K562 (cell line): ENCODE measurements at regions not wholly inside any gene's neighbourhood (a gene's known extent, or its start where the extent isn't known, plus 50 kb on each side); places are given as distances from the start of the nearest gene placed in this dataset.

Source experiments
- ATAC-seq: fragments of 200-7000 bp; cut with Tn5 transposase; 3 replicates; pipeline ENCODE4 v1.9.1; 2020; ENCODE audit warnings: moderate library complexity
- BruUV-seq: library from RNA; stranded (reverse); fragments of 400-500 nt; replicated peaks from 2 replicates; lab custom pipeline; 2021; lab: Mats Ljungman, UMichigan
- CTCF ChIA-PET: fragments of 300-600 bp; formaldehyde crosslinking; extraction: SDS; loops from one replicate; lab custom pipeline; 2021; ENCODE audit warnings: low intra/inter-chr PET ratio; lab: Yijun Ruan, JAX
- POLR2A ChIA-PET: fragments of 300-600, 350-650 bp; sonication (Branson Sonifier 250); formaldehyde crosslinking; extraction: SDS; loops from one replicate; lab custom pipeline; 2021; ENCODE audit warnings: antibody characterized with exemption, inconsistent platforms; lab: Yijun Ruan, JAX
- DNase-seq, 4 experiments: peaks; one replicate each; pipeline versions ENCODE4 v3.0.0 to v3.0.0-alpha.2; 2011 to 2018; ENCODE audit warnings: low spot score in 3 of 4, mixed read lengths in 3 of 4; ENCODE audit errors: extremely low read depth in 1 of 4
- FAIRE-seq: peaks from 2 replicates; lab custom pipeline; 2011; peaks lifted over from hg19 to GRCh38; lab: Jason Lieb, UNC
- H2AFZ ChIP-seq: 2 replicates; pipeline ENCODE4 v1.6.0; 2011; ENCODE audit warnings: low read depth, low read length, control low read depth, inconsistent platforms
- H3K27ac ChIP-seq: fragments of 200-600 bp; 3 replicates; pipeline ENCODE4 v1.8.0; 2011; ENCODE audit warnings: low read depth, mild to moderate bottlenecking, control low read depth, inconsistent platforms, low read length, moderate library complexity, mixed read lengths; ENCODE audit errors: extremely low read depth
- H3K27me3 ChIP-seq, 2 experiments: fragments of 300-600 bp in 1 of 2; 2 replicates in 1 of 2; 3 replicates in 1 of 2; pipeline versions ENCODE4 v1.6.0 to v1.8.0; 2011; ENCODE audit warnings: inconsistent platforms in 2 of 2, low read length in 2 of 2, mild to moderate bottlenecking in 1 of 2, mixed read lengths in 1 of 2, moderate library complexity in 1 of 2; ENCODE audit not compliant: control insufficient read depth in 2 of 2, insufficient read depth in 2 of 2
- H3K36me3 ChIP-seq: fragments of 300-600 bp; 3 replicates; pipeline ENCODE4 v1.8.0; 2011; ENCODE audit warnings: mild to moderate bottlenecking, low read length, inconsistent platforms; ENCODE audit not compliant: control insufficient read depth, insufficient read depth
- H3K4me1 ChIP-seq, 2 experiments: fragments of 200-600 bp in 1 of 2; replicated peaks in 1 of 2; 2 replicates in 1 of 2; 3 replicates in 1 of 2; pipeline versions ENCODE4 v1.5.1 to v1.8.0; 2011; ENCODE audit warnings: inconsistent platforms in 2 of 2, low read length in 2 of 2, mild to moderate bottlenecking in 1 of 2, mixed read lengths in 1 of 2, moderate library complexity in 1 of 2; ENCODE audit not compliant: control insufficient read depth in 2 of 2, insufficient read depth in 2 of 2
- H3K4me2 ChIP-seq: 2 replicates; pipeline ENCODE4 v1.6.1; 2011; ENCODE audit warnings: low read length, control low read depth, inconsistent platforms, mixed read lengths; ENCODE audit not compliant: insufficient read depth
- H3K4me3 ChIP-seq: fragments of 200-600 bp; sonication (generic), shearing (Covaris generic); 2 replicates; pipeline ENCODE4 v1.5.1; 2016; ENCODE audit warnings: control low read depth, inconsistent platforms
- H3K79me2 ChIP-seq: fragments of 200-600 bp; 3 replicates; pipeline ENCODE4 v1.8.0; 2011; ENCODE audit warnings: low read length, inconsistent platforms; ENCODE audit not compliant: control insufficient read depth, insufficient read depth
- H3K9ac ChIP-seq, 2 experiments: 2 replicates each; pipeline versions ENCODE4 v1.6.0 to v1.6.1; 2011; ENCODE audit warnings: low read depth in 2 of 2, low read length in 2 of 2, control low read depth in 1 of 2, inconsistent platforms in 1 of 2, mild to moderate bottlenecking in 1 of 2, mixed read lengths in 1 of 2; ENCODE audit not compliant: insufficient read depth in 1 of 2
- H3K9me1 ChIP-seq: one replicate; pipeline ENCODE4 v1.6.0; 2011; ENCODE audit warnings: inconsistent platforms, mild to moderate bottlenecking, low read length, moderate library complexity; ENCODE audit not compliant: control insufficient read depth, insufficient read depth
- H3K9me3 ChIP-seq: replicated peaks from 2 replicates; pipeline ENCODE4 v1.5.1; 2011; ENCODE audit warnings: low read depth, low read length, inconsistent platforms; ENCODE audit not compliant: control insufficient read depth, insufficient read depth
- H4K20me1 ChIP-seq: replicated peaks from 2 replicates; pipeline ENCODE4 v1.6.1; 2011; ENCODE audit warnings: low read length, inconsistent platforms, mixed read lengths; ENCODE audit not compliant: control insufficient read depth, insufficient read depth
- BMI1 ChIP-seq: fragments of 150-350 bp; IDR thresholded peaks from 2 replicates; pipeline ENCODE4 v1.6.1; 2014; ENCODE audit warnings: low read length
- HDAC6 ChIP-seq: IDR thresholded peaks from 2 replicates; pipeline ENCODE4 v1.6.1; 2012; ENCODE audit warnings: low read depth, mild to moderate bottlenecking, control low read depth, inconsistent platforms, low read length, moderate library complexity
- PTBP1 ChIP-seq: fragments of 200-400 bp; formaldehyde crosslinking; IDR thresholded peaks from 2 replicates; pipeline ENCODE4 v1.6.1; 2017; ENCODE audit warnings: low read depth, low read length
- TBP ChIP-seq: optimal IDR thresholded peaks from 2 replicates; pipeline ENCODE3; 2011; ENCODE audit warnings: low read depth, low read length, improper control_type of control experiment
- ZNF140 ChIP-seq: fragments of 250-450 bp; sonication (Bioruptor Pico); IDR thresholded peaks from 2 replicates; pipeline ENCODE4 v1.8.0; 2021; ENCODE audit warnings: moderate library complexity, mild to moderate bottlenecking, inconsistent platforms
- ZNF146 ChIP-seq: IDR thresholded peaks from one replicate; pipeline ENCODE4 v1.6.1; 2018; ENCODE audit warnings: missing compliant biosample characterization; ENCODE audit not compliant: unreplicated experiment
- ZNF347 ChIP-seq: fragments of 450-650 bp; formaldehyde crosslinking; IDR thresholded peaks from 2 replicates; pipeline ENCODE4 v1.4.0; 2020; ENCODE audit warnings: low read depth, mild to moderate bottlenecking, moderate library complexity
- WGBS: fragments of 100-300 bp; shearing (Covaris generic); methylation state at CpG from one replicate; pipeline ENCODE4 v1.1.6; 2016; ENCODE audit warnings: low coverage, mixed read lengths; ENCODE audit not compliant: insufficient coverage; ENCODE audit errors: missing lambda C conversion rate; 5-methylcytosine and 5-hydroxymethylcytosine counted together
- in situ Hi-C: fragments of 300-500 bp; cut with MboI; formaldehyde crosslinking; loops from 4 replicates; pipeline ENCODE4 v1.15.0; 2018; ENCODE audit warnings: inconsistent platforms, mixed read lengths
- intact Hi-C: fragments of 100-400 bp; cut with micrococcal nuclease; formaldehyde crosslinking; loops from 2 replicates; pipeline ENCODE4 v1.14.2; 2022
- TF ChIP-seq, protein P1 (sequence below): fragments of 450-650 bp; IDR thresholded peaks from 2 replicates; pipeline ENCODE4 v1.6.1; 2016; ENCODE audit warnings: antibody characterized with exemption
- TF ChIP-seq, protein P2 (sequence below), 2 experiments: fragments of 450-650 bp; conservative IDR thresholded peaks; 2 replicates each; pipeline ENCODE4 v1.6.1; 2017; ENCODE audit warnings: mild to moderate bottlenecking in 2 of 2, moderate library complexity in 2 of 2
- TF ChIP-seq, protein P3 (sequence below): fragments of 450-650 bp; formaldehyde crosslinking; IDR thresholded peaks from 2 replicates; pipeline ENCODE4 v1.4.0; 2020; ENCODE audit warnings: mild to moderate bottlenecking, moderate library complexity
- TF ChIP-seq, protein P4 (sequence below): fragments of 450-650 bp; IDR thresholded peaks from 2 replicates; pipeline ENCODE4 v1.6.1; 2016; ENCODE audit warnings: mild to moderate bottlenecking
- TF ChIP-seq, protein P5 (sequence below): fragments of 450-650 bp; IDR thresholded peaks from 2 replicates; pipeline ENCODE4 v1.6.1; 2017; ENCODE audit warnings: antibody characterized with exemption, mild to moderate bottlenecking

DNA sequence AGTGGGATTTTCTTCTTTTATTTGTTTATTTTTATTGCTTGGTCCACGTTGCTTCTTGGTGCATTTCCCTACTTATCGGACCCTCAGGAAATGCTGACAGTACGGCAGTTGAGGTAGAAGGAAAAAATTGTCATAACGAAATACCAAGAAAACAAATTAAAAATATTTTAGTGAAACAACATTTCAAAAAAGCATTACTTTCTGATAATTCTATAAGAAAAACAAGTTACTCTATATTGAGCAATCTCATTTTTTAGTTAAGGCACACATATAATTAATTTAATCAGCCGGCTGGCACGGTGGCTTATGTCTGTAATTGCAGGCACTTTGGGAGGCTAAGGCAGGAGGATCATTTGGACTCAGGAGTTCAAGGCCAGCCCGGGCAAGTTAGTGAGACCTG lies 102.1 kb downstream of the SH3YL1 start:
- intact Hi-C loops, result no loop called here
- no peaks in the 10 kb centered on the region for H3K36me3 ChIP-seq
- H3K4me1 ChIP-seq, result no peaks in the 10 kb centered on the region
- H3K4me2 ChIP-seq, result no peak overlapping the region
- FAIRE-seq, result no peak
- no peak overlapping the region for H2AFZ ChIP-seq
- no TSS peak for BruUV-seq
- DNase-seq, result no peak
- ATAC-seq, result no peak
- no peaks in the 10 kb centered on the region for H3K79me2 ChIP-seq
- H3K9me3 ChIP-seq, result no peaks in the 10 kb centered on the region
- no peak overlapping the region for H3K9ac ChIP-seq
- H4K20me1 ChIP-seq, result no peaks in the 10 kb centered on the region
- in situ Hi-C loops, result no loop called here
- no peaks in the 10 kb centered on the region for H3K9me1 ChIP-seq
- H3K27ac ChIP-seq, result no peak overlapping the region
- WGBS, result 0% methylated on average over 7 of the region's 7 CpGs
- CTCF ChIA-PET, result no interaction called here
- POLR2A ChIA-PET, result no interaction called here
- H3K4me3 ChIP-seq, result no peak overlapping the region
- 0 out of 5 replicates have a peak, but pooled peaks cover 0 to 4% of the 10 kb centered on the region in 2 experiments for H3K27me3 ChIP-seq
- TF ChIP-seq, protein P1, sequence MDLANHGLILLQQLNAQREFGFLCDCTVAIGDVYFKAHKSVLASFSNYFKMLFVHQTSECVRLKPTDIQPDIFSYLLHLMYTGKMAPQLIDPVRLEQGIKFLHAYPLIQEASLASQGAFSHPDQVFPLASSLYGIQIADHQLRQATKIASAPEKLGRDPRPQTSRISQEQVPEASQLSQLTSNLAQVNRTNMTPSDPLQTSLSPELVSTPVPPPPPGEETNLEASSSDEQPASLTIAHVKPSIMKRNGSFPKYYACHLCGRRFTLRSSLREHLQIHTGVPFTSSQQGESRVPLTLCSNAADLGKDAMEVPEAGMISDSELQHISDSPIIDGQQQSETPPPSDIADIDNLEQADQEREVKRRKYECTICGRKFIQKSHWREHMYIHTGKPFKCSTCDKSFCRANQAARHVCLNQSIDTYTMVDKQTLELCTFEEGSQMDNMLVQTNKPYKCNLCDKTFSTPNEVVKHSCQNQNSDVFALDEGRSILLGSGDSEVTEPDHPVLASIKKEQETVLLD, result no peak
- TF ChIP-seq, protein P2, sequence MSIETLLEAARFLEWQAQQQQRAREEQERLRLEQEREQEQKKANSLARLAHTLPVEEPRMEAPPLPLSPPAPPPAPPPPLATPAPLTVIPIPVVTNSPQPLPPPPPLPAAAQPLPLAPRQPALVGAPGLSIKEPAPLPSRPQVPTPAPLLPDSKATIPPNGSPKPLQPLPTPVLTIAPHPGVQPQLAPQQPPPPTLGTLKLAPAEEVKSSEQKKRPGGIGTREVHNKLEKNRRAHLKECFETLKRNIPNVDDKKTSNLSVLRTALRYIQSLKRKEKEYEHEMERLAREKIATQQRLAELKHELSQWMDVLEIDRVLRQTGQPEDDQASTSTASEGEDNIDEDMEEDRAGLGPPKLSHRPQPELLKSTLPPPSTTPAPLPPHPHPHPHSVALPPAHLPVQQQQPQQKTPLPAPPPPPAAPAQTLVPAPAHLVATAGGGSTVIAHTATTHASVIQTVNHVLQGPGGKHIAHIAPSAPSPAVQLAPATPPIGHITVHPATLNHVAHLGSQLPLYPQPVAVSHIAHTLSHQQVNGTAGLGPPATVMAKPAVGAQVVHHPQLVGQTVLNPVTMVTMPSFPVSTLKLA (conservative IDR thresholded peaks at IDR 0.05), result no peak
- TF ChIP-seq PTBP1, result no peak
- no peak for TF ChIP-seq ZNF347 (CRISPR knock-in tag)
- TF ChIP-seq, protein P3, sequence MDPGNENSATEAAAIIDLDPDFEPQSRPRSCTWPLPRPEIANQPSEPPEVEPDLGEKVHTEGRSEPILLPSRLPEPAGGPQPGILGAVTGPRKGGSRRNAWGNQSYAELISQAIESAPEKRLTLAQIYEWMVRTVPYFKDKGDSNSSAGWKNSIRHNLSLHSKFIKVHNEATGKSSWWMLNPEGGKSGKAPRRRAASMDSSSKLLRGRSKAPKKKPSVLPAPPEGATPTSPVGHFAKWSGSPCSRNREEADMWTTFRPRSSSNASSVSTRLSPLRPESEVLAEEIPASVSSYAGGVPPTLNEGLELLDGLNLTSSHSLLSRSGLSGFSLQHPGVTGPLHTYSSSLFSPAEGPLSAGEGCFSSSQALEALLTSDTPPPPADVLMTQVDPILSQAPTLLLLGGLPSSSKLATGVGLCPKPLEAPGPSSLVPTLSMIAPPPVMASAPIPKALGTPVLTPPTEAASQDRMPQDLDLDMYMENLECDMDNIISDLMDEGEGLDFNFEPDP (CRISPR knock-in tag), result no peak
- TF ChIP-seq ZNF140 (CRISPR knock-in tag), result no peak
- TF ChIP-seq, protein P4, sequence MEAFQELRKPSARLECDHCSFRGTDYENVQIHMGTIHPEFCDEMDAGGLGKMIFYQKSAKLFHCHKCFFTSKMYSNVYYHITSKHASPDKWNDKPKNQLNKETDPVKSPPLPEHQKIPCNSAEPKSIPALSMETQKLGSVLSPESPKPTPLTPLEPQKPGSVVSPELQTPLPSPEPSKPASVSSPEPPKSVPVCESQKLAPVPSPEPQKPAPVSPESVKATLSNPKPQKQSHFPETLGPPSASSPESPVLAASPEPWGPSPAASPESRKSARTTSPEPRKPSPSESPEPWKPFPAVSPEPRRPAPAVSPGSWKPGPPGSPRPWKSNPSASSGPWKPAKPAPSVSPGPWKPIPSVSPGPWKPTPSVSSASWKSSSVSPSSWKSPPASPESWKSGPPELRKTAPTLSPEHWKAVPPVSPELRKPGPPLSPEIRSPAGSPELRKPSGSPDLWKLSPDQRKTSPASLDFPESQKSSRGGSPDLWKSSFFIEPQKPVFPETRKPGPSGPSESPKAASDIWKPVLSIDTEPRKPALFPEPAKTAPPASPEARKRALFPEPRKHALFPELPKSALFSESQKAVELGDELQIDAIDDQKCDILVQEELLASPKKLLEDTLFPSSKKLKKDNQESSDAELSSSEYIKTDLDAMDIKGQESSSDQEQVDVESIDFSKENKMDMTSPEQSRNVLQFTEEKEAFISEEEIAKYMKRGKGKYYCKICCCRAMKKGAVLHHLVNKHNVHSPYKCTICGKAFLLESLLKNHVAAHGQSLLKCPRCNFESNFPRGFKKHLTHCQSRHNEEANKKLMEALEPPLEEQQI, result no peak
- no peak for TF ChIP-seq HDAC6
- TF ChIP-seq BMI1, result no peak
- TF ChIP-seq, protein P5, sequence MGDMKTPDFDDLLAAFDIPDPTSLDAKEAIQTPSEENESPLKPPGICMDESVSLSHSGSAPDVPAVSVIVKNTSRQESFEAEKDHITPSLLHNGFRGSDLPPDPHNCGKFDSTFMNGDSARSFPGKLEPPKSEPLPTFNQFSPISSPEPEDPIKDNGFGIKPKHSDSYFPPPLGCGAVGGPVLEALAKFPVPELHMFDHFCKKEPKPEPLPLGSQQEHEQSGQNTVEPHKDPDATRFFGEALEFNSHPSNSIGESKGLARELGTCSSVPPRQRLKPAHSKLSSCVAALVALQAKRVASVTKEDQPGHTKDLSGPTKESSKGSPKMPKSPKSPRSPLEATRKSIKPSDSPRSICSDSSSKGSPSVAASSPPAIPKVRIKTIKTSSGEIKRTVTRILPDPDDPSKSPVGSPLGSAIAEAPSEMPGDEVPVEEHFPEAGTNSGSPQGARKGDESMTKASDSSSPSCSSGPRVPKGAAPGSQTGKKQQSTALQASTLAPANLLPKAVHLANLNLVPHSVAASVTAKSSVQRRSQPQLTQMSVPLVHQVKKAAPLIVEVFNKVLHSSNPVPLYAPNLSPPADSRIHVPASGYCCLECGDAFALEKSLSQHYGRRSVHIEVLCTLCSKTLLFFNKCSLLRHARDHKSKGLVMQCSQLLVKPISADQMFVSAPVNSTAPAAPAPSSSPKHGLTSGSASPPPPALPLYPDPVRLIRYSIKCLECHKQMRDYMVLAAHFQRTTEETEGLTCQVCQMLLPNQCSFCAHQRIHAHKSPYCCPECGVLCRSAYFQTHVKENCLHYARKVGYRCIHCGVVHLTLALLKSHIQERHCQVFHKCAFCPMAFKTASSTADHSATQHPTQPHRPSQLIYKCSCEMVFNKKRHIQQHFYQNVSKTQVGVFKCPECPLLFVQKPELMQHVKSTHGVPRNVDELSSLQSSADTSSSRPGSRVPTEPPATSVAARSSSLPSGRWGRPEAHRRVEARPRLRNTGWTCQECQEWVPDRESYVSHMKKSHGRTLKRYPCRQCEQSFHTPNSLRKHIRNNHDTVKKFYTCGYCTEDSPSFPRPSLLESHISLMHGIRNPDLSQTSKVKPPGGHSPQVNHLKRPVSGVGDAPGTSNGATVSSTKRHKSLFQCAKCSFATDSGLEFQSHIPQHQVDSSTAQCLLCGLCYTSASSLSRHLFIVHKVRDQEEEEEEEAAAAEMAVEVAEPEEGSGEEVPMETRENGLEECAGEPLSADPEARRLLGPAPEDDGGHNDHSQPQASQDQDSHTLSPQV, result no peak
- no peak for TF ChIP-seq ZNF146 (CRISPR knock-in tag)
- no peak for TF ChIP-seq TBP
